SK-N-SH treated with all-trans-retinoic acid at 6 μM for 48 hours (cell line): ENCODE measurements at regions not wholly inside any gene's neighbourhood (a gene's known extent, or its start where the extent isn't known, plus 50 kb on each side); places are given as distances from the start of the nearest gene placed in this dataset.

Experiments used
- ARNTL ChIP-seq: fragments of 450-650 bp; formaldehyde crosslinking; IDR thresholded peaks from 2 replicates; pipeline ENCODE4 v1.5.0; 2020; ENCODE audit warnings: low read depth, mild to moderate bottlenecking, moderate library complexity, borderline replicate concordance
- BACH2 ChIP-seq: fragments of 250-450 bp; sonication (Bioruptor Pico); IDR thresholded peaks from 2 replicates; pipeline ENCODE4 v1.9.0; 2021; ENCODE audit warnings: mild to moderate bottlenecking, borderline replicate concordance
- ESRRG ChIP-seq: fragments of 250-450 bp; sonication (Bioruptor Pico); IDR thresholded peaks from 2 replicates; pipeline ENCODE4 v1.6.1; 2021; ENCODE audit warnings: mild to moderate bottlenecking
- GLIS3 ChIP-seq: fragments of 250-450 bp; sonication (Bioruptor Pico); IDR thresholded peaks from 2 replicates; pipeline ENCODE4 v1.5.0; 2020; ENCODE audit warnings: mild to moderate bottlenecking, moderate library complexity
- ZNF70 ChIP-seq: fragments of 450-650 bp; formaldehyde crosslinking; IDR thresholded peaks from 2 replicates; pipeline ENCODE4 v1.5.0; 2020; ENCODE audit warnings: mild to moderate bottlenecking, moderate library complexity
- TF ChIP-seq, protein P1 (sequence below): fragments of 250-450 bp; sonication (Bioruptor Pico); IDR thresholded peaks from 2 replicates; pipeline ENCODE4 v1.5.0; 2020; ENCODE audit warnings: mild to moderate bottlenecking, moderate library complexity

DNA sequence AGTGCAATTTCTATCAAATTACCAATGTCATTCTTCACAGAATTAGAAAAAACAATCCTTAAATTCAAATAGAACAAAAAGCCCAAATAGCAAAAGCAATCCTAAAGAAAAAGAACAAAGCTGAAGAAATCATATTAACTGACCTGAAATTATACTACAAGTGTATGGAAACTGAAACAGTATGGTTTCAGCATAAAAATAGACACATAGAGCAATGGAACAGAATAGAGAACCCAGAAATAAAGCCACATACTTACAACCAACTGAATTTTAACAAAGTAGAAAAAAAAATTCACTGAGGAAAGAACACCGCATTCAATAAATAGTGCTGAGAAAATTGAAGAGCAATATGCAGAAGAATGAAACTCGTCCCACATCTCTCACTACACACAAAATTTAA lies 142.0 kb upstream of the CHRM2 start:
- TF ChIP-seq ESRRG (CRISPR knock-in tag) = no peak
- TF ChIP-seq ZNF70 (CRISPR knock-in tag) = no peak
- no peak for TF ChIP-seq ARNTL (CRISPR knock-in tag)
- no peak for TF ChIP-seq GLIS3 (CRISPR knock-in tag)
- TF ChIP-seq BACH2 (CRISPR knock-in tag) = no peak
- TF ChIP-seq, protein P1, sequence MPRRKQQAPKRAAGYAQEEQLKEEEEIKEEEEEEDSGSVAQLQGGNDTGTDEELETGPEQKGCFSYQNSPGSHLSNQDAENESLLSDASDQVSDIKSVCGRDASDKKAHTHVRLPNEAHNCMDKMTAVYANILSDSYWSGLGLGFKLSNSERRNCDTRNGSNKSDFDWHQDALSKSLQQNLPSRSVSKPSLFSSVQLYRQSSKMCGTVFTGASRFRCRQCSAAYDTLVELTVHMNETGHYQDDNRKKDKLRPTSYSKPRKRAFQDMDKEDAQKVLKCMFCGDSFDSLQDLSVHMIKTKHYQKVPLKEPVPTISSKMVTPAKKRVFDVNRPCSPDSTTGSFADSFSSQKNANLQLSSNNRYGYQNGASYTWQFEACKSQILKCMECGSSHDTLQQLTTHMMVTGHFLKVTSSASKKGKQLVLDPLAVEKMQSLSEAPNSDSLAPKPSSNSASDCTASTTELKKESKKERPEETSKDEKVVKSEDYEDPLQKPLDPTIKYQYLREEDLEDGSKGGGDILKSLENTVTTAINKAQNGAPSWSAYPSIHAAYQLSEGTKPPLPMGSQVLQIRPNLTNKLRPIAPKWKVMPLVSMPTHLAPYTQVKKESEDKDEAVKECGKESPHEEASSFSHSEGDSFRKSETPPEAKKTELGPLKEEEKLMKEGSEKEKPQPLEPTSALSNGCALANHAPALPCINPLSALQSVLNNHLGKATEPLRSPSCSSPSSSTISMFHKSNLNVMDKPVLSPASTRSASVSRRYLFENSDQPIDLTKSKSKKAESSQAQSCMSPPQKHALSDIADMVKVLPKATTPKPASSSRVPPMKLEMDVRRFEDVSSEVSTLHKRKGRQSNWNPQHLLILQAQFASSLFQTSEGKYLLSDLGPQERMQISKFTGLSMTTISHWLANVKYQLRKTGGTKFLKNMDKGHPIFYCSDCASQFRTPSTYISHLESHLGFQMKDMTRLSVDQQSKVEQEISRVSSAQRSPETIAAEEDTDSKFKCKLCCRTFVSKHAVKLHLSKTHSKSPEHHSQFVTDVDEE (CRISPR knock-in tag) = no peak
